T-helper 9 cell (primary cell): ENCODE measurements at regions not wholly inside any gene's neighbourhood (a gene's known extent, or its start where the extent isn't known, plus 50 kb on each side); places are given as distances from the start of the nearest gene placed in this dataset.

Source experiments
- DNase-seq: peaks from one replicate; pipeline ENCODE4 v3.0.0-alpha.2; 2020

DNA sequence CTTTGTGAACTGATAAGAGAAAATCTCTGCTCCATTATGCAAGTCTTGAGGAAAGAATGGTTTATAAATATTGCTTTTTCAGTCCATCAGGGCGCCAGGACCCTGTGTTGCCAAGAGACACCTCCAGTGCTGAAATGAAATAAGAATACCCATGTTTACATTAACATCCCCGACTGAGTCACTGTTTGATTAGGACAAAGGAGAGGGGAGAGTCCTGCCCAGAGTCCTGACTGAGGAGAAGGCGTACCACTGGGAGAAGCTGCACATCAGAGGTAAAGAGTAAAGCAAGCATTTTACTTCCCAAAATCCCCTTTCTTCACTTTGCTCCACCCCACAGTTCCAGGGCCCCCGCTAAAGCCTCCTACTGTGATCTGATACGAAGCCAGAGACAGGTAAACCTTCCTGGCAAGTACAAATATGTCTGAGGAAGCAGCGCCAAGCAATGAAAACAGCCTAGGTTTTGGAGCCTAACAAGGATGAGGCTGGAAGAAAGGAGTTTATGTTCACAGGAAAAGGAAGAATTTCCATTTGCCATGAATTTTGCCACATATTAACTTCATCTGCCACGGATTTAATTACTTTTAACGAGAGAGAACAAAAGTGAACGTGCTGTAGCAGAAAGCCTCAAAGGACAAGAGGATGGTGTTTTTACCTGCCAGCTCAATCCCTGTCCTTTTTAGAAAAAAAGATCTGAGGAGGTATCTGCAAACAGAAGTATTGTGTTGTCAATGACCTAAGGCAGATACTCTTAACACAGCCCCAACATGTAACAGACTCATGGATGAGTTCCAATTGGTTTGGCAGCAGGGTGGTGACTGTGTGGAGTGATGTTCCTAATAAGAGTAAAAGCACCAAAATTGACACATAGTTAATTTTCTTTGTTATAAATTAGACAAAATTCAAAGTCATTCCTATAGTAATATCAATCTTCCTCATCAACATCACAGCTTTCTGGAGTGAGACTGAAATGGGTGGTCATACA lies 209.4 kb upstream of the TLE4 start:
- no peak for DNase-seq

DNA sequence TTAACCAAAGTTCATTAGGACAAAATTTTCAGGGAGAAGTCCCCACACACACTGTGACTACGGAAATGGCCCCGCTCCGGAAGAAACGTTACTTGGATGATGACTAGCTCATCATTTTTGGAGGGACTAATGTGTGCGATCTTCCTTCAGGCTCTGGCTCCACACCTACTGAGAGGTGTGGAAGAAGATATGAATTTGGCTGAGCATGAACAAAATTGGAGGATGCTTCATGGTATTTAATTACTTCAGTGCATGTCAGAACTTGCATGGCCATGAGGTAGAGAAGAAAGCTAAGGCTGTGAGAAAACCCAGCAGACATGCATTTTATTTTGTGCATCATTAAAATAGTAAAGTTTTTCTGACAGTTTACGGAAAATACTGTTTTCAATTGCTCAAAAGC lies 202.1 kb upstream of the TLE4 start:
- no peak for DNase-seq

DNA sequence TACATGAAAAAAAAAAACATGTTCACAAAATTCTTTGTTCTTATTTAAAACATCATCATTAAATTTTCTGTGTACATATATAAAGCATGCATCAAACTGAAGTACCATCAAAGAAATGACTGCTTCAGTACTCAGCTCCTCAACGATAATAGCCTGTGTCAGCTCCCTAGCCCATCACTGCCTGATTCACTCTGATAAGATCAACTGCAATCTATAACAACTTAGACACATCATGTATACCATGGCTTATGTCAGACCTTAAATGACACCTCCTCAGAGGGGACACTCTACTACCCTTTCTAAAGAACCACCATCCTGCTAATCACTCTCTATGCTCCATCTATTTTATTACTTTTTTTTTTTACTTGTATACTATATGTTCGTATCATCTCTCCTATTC lies 200.5 kb upstream of the TLE4 start:
- no peak for DNase-seq

DNA sequence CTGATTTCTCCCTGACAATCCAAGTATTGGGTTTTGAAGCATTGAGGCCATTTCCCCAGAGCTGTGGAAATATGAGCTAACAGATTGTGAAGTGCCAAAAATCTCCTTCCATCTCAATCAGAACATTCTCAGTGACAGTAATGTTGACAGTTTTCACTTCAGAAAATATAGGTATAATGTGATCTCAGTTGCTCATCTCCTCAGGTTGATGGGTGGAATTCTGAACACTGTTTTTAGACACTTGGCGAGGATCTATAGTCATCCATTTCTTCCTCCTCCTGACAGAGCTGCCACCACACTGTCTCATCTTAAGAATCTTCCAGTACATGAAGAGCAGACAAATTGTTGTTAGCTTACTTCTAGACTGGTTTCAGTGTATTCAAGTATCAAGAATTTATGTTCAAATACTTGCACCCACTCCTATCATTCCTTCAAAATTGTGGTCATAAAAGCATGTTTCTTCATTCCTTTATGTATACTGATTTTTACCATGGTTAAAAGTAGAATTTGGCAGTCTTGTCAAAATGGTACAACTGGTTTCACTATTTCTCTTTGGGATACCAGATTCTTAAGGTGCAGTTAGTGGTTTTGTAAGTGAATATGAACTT lies 199.7 kb upstream of the TLE4 start:
- no peak for DNase-seq

DNA sequence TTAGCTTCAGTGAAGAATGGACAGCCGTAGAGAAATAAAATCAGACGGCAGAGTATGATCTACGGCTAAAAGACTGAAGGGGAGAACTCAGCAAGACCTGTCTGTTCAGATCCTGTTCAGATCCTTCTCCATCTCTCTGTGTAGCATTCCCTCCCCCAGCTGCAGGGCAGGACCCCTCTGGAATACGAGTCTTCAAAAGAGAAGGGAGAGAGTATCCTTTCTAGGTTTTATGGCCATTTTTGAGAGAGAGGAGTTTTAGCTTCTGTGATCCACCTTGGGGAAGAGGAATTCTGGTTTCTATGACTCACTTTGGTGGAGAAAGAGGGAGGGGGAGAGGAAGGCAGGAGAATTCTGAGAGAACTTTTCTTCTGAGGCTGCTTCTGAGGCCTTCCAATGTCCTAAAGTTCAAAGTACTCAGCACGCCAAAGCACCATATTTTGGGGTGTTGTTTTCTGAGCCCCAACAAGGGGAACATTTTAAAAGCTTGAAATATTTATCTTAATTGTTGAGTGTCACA lies 194.4 kb upstream of the TLE4 start:
- DNase-seq: no peak

DNA sequence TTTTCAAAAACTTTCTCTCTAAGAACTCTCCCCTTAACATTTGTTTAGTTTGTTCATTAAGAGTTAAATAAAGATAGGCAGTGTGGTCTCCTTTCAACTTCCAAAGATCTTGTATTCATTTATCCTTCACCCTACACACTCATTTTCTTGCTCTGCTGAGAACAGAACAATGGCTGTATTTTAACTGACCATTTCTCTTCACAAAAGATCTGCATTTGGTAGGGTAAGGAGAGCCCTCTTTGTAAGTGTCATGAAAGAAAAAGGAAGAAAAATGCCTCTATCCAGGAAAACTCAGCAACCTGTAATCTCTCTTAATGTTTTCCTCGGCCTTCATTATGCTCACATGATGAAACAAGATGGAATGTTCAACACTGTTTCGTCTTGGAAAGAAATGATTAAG lies 193.7 kb upstream of the TLE4 start:
- DNase-seq: no peak

DNA sequence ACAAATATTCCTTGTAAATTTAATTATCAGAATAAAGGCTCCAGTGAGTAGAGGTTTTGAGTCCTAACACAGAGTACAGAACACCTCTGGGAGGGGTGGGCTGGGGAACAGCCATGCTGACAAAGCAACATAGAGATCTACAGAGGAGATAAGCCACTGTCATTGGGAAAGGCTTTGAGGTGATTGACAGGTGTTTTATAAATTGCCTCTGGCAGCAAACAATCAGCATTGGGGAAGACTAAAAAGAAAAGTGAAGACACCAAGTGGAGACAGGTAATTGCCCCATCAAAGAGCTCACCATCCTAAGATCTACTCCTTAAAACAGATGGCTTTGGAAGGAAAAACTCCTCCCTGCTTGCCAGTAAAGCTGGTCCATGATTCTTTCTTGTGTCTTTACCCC lies 189.7 kb upstream of the TLE4 start:
- DNase-seq: no peak

DNA sequence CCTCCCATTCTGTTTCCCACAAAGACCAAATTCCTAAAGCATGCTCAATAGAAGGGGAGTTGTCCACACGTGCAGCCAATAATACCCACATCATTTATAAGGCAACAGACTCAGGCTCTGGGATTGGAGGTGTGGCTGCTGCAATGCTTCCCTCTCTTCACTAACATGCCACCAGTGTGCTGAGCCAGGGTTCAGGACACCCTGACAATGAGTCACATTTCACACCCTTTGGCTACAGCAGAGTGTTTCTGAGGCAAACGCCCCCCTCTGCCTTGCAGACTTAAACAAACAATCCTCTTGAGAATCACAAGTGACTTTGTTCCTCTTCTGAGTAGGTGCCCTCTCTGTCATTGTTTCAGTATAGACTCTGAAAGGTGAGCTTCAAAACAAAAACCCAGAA lies 189.3 kb upstream of the TLE4 start:
- DNase-seq: no peak

DNA sequence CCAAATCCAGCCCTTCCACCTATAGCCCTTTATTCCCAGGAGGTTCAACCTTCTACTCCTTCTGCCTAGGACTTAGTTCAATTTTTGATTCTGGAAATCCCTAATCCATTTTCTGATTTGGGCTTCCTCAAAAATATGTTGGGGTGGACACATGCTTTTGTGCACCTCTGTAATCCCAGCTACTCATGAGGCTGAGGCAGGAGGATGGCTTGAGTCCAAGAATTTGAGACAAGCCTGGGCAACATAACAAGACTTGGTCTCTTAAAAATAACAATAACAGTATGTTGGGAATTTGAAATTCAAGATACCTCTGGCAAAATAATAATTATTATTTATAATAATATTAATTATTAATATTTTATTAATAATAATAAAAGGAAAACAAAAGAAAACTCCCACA lies 188.7 kb upstream of the TLE4 start:
- DNase-seq: no peak

DNA sequence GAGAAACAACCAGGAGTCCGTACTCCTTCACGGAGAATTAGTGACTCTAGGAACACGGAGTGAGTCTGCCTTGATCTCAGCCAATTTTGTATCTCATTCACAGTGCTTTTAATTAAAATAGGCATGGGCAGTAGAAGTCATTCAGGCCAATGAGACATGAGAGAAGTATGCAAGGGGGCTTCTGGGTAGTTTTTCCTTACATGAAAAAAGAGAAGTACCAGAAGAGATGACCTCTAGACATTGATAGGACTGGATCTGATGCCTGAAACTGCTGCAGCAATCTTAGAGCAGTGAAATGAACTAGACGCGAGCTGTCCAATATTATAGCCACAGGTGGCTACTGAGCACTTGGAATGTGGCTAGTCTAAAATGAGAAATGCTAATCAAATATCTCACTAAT lies 187.7 kb upstream of the TLE4 start:
- no peak for DNase-seq

DNA sequence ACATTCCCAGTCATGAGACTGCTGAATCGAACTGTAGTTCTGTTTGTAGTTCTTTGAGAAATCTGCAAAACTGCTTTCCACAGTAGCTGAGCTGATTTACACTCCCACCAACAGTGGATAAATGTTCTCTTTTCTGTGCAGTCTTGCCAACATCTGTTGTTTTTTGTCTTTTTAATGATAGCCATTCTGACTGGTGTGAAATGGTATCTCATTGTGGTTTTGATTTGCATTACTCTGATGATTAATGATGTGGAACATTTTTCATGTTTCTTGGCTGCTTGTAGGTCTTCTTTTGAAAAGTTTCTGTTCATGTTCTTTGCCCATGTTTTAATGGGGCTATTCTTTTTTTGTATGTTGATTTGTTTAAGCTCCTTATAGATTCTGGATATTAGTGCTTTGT lies 187.3 kb upstream of the TLE4 start:
- DNase-seq: no peak

DNA sequence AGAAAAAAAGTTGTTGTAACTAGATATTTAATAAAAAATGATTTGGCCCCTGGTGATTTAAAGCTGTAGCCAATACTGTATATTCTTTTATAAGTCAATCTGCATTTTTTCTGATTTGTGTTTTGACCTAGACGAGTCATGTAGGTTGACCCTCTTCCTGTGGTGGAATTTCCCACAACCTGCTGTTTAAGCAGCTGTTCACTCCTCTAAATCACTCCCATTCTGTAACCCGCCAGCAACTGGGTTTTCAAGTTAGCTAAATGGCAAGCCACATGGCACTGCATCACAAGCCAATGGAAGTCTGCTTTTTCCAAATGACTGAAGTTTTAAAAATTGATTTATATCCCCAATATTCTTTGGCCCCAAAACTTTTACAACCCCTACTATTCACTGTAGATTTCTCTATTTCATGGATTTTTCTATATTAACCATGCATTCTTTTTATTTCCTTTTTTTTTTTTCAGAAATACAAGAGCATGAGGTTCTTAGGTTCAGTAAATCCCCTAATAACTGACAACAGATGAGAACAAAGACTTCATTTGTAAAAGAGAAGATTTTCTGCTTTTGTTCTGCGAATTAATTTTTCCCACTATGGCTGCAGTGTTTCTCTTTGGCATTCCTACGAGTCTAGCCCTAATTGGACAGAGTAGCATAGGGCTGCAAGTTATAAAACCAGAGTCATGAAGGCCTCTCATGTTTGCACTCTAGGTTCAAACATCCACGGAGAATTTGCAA lies 184.5 kb upstream of the TLE4 start:
- DNase-seq: no peak

DNA sequence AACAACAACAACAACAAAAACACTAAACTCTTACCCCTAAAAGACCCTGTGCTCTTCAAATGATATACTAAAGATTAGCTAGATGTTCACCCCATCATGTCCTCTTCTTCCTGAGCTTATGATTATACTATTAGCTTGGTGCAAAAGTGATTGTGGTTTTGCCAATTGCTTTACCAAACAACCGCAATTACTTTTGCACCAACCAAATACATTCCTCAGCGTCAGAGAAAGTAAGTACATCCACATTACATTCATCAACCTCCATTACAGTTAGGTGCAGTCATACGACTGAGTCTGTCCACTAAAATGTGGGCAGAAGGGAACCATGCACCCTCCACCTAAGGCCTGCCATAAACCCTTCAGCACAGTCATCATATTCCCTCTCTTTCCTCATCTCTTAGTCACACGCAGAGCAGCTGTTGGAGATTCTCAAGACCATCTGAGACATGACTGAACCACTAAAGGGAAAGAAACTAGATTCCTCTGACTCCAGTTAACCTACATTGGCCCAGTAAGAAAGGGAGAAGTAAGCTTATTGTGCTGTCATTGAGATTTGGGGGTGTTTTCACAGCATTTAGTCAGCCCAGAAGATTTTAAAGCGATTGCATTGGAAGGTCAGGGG lies 181.6 kb upstream of the TLE4 start:
- DNase-seq: no peak

DNA sequence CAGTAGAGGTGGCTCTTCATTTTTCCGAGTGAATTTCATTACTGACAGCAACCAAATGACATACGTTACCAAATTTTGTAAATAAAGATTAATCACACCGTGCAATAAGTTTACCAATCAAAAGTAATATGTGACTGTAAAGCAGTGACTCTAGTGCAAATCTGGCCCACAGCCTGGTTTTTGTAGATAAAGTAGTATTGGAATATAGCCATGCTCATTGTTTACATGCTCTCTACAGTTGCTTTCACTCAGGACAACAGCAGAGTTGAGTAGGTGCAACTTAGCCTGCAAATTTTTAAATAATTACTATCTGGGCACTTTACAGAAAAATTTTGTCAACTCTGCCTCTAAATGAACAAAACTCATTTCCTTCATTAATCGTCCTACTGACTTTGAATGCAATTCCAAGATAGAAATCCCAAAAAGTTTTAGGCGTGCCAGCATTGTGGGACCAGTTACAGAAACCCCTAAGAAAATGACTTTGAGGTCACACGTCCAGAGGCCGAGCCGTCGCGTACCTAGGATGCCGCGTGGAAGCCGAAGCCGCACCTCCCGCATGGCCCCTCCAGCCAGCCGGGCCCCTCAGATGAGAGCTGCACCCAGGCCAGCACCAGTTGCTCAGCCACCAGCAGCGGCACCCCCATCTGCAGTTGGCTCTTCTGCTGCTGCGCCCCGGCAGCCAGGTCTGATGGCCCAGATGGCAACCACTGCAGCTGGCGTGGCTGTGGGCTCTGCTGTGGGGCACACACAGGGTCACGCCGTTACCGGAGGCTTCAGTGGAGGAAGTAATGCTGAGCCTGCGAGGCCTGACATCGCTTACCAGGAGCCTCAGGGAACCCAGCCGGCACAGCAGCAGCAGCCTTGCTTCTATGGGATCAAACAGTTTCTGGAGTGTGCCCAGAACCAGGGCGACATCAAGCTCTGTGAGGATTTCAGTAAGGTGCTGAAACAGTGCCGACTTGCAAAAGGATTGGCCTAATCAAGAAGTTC lies 180.7 kb upstream of the TLE4 start:
- no peak for DNase-seq

DNA sequence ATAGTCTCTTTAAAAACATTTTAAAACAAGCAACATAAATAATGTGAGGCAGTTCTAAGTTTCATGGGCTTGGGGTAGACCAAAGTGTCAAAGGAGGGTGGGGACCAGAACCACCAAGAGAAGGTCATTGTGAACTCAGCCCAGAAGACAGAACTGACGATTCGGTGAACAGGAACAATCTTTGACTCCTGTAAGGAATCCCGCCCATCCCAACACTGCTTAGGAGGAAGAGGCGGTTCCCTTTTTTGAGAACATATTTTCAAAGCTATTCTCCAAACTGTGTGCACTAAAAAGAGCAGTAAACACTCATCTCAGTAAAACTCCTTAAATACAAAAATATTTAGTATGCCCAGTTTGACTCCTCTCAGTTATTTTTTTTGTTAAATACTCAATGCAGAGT lies 176.5 kb upstream of the TLE4 start:
- no peak for DNase-seq

DNA sequence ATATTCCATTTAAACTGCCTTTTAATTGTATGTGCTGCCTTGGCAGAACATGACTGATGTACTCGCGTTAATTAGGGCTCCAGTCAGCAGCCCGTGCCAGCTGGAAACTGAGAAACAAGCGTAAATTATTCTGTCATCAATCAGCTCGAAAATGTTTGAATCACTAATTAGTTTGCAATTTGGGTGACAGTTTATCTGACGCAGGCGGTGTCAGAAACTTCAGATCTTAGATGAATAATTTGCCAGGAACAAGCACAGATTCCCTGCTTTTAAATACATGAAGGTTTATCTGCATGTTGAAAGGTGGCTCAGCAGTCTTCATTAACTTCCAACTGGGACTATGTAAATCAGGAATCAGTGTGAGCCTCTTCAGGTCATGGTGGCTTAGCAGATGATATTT lies 176.0 kb upstream of the TLE4 start:
- DNase-seq: no peak

DNA sequence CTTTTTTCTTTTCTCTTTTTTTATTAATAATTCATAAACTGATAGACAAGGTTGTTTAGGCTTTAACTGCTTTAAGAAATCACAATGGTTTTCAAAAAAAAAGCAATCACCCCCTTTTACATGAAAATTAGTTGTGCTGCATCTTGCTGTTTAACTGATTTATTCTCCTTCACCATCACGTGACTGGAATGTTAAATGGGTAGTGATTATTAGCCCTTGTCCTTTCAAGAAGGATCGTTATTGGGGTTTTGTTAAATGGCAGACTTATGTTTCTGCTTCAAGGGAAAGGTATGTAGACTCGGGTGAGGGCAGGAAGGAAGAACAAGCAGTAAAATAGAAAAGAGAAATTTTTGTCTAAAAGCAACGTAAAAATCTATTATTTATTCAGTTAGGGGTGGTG lies 175.6 kb upstream of the TLE4 start:
- no peak for DNase-seq

DNA sequence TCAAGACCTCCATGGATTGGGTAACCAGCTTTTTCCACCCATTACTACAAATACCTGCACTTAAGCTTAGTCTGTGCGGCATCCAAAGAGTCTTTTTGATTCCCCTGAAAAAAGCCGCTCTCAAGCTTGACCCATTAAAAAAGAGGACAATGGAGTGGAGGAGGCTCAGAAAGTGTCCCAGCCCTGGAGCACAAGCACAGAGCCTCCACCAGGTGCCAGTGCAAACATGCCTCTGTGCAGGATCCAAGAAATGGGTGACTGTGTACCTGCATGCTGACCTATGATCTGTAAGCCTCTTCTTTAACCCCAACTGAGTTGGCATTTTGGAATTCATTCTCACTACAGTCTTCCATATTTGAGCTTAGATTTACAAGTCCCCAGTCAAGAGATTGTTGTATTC lies 168.3 kb upstream of the TLE4 start:
- DNase-seq: no peak

DNA sequence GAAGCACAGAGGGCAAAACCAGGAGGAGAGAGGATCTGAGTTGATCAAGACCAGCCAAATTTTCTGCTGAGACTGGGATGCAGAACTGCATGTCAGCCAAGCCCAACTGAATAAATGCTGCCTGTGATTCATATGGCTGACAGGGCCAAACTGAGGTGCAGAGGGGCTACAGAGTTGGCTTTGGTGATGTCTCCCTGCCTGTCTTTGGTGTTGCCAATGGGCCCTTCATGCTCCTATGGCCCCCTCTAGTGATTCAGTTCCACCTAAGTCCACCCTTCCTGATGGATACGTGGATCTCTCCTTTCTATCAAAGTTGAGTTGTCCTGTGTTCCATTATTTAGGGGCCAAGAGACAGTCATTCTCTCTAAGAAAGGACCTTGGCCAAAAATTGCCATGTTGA lies 163.6 kb upstream of the TLE4 start:
- DNase-seq: no peak

DNA sequence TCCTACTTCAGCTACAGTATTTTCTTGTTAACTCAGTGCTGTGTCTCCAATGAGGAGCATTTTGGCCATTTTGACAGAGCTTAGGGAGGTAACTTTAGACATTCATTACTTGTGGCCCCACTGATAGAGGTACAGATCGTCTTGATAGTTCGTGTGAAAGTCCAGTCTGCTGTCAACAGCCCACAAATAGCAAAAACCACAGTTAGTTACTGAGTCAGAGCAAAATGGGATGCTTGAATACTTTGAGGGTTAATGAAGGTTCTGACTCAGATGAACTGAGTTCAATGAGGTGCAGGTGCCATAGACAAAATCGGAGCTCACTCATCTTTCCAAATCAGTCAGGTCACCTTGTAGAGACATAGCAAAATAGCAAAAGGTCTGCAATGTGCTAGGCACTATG lies 163.1 kb upstream of the TLE4 start:
- no peak for DNase-seq

DNA sequence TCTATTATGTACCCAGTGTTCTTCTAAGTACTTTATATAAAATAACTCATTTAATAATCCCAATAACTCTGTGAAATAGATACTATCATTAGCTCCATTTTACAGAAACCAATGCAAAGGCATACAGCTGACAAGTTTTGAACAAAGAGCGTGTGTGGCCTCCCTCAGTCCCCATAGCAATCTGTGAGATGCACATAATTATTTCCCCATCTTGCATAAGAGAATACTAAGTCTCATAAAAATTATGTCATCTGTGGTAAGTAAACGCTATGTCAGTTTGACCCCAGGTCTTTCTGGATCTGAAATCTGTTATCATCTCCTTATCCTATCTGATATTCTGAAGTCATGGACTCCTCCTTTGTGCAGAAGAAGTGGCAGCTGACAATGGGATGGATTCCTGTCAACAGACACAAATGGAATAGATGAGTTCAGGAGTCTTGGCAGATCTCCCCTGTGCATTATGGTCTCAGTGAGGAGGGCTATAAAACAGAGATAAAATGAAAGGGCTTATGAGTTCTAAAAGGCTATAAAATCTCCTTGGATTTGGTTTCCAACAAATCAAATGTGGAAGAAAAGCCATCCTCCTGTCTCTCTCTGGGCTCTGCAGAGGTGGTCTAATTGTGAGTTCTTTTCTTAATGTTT lies 162.5 kb upstream of the TLE4 start:
- DNase-seq: no peak
